PC-9 (cell line): ENCODE measurements at regions not wholly inside any gene's neighbourhood (a gene's known extent, or its start where the extent isn't known, plus 50 kb on each side); places are given as distances from the start of the nearest gene placed in this dataset.

Experiments
- BruUV-seq: library from RNA; stranded (reverse); fragments of 400-500 nt; replicated peaks from 2 replicates; lab custom pipeline; 2021; lab: Mats Ljungman, UMichigan
- CTCF ChIA-PET: fragments of 300-600 bp; sonication (Branson Sonifier 250); formaldehyde crosslinking; loops from one replicate; lab custom pipeline; 2022; ENCODE audit warnings: antibody characterized with exemption; lab: Charles Lee
- POLR2A ChIA-PET: fragments of 300-600 bp; sonication (Branson Sonifier 250); formaldehyde crosslinking; loops from one replicate; lab custom pipeline; 2022; ENCODE audit warnings: antibody characterized with exemption; ENCODE audit not compliant: unreplicated experiment; lab: Charles Lee
- DNase-seq, 2 experiments: peaks; one replicate each; pipeline versions ENCODE4 v3.0.0 to v3.0.0-alpha.2; 2015 to 2022; ENCODE audit warnings: mixed read lengths in 1 of 2
- H2AFZ ChIP-seq: fragments of 200-600 bp; sonication (generic); 2 replicates; pipeline ENCODE4 v1.8.1; 2017; ENCODE audit warnings: antibody characterized with exemption
- H3F3A ChIP-seq: fragments of 200-600 bp; sonication (generic); 2 replicates; pipeline ENCODE4 v1.8.1; 2017; ENCODE audit warnings: antibody characterized with exemption, mild to moderate bottlenecking, low read depth; ENCODE audit not compliant: insufficient read depth
- H3K27ac ChIP-seq: fragments of 200-600 bp; sonication (generic); 2 replicates; pipeline ENCODE4 v1.6.1; 2016; ENCODE audit warnings: mixed run types
- H3K27me3 ChIP-seq: fragments of 200-600 bp; sonication (generic); 2 replicates; pipeline ENCODE4 v1.6.1; 2016; ENCODE audit warnings: low read depth, mixed run types; ENCODE audit not compliant: insufficient read depth
- H3K36me3 ChIP-seq: fragments of 200-600 bp; sonication (generic); 2 replicates; pipeline ENCODE4 v1.6.1; 2016; ENCODE audit warnings: low read depth, mixed run types
- H3K4me1 ChIP-seq: fragments of 200-600 bp; sonication (generic); replicated peaks from 2 replicates; pipeline ENCODE4 v1.6.1; 2016; ENCODE audit warnings: mixed run types; ENCODE audit not compliant: insufficient read depth
- H3K4me2 ChIP-seq: fragments of 200-600 bp; sonication (generic); 2 replicates; pipeline ENCODE4 v1.6.1; 2017; ENCODE audit warnings: mixed run types
- H3K4me3 ChIP-seq: fragments of 200-600 bp; sonication (generic); 2 replicates; pipeline ENCODE4 v1.6.1; 2016; ENCODE audit warnings: mixed run types
- H3K79me2 ChIP-seq: fragments of 200-600 bp; sonication (generic); 2 replicates; pipeline ENCODE4 v1.6.1; 2017; ENCODE audit warnings: low read depth, mixed run types
- H3K9me2 ChIP-seq: fragments of 200-600 bp; sonication (generic); 2 replicates; pipeline ENCODE4 v1.8.1; 2017; ENCODE audit warnings: mild to moderate bottlenecking; ENCODE audit not compliant: insufficient read depth
- H3K9me3 ChIP-seq: fragments of 200-600 bp; sonication (generic); 2 replicates; pipeline ENCODE4 v1.8.1; 2016; ENCODE audit warnings: low read depth; ENCODE audit not compliant: insufficient read depth
- H4K20me1 ChIP-seq: fragments of 200-600 bp; sonication (generic); 2 replicates; pipeline ENCODE4 v1.8.1; 2017; ENCODE audit not compliant: insufficient read depth
- CTCF ChIP-seq: fragments of 200-600 bp; sonication (generic); conservative IDR thresholded peaks from 2 replicates; pipeline ENCODE4 v1.6.1; 2017; ENCODE audit warnings: mixed run types, antibody characterized with exemption, mild to moderate bottlenecking, moderate library complexity
- EZH2 ChIP-seq: fragments of 200-600 bp; sonication (generic); IDR thresholded peaks from 2 replicates; pipeline ENCODE4 v1.8.0; 2017; ENCODE audit warnings: antibody characterized with exemption, low read depth
- intact Hi-C: fragments of 100-400 bp; cut with micrococcal nuclease; formaldehyde crosslinking; loops from one replicate; pipeline ENCODE4 v1.10.0; 2022; ENCODE audit not compliant: unreplicated experiment

- Histone ChIP-seq H3K4me2 (no peak overlapping the region), H3K9me2 (no peaks in the 10 kb centered on the region), H3K79me2 (no peaks in the 10 kb centered on the region), H3K4me1 (peaks cover 24% of the 10 kb centered on the region), H3K27me3 (no peaks in the 10 kb centered on the region), H4K20me1 (no peaks in the 10 kb centered on the region), H3K4me3 (no peak overlapping the region), H3K9me3 (peaks cover 9% of the 10 kb centered on the region; the same call in 1 of the 2 replicates), H3F3A (peaks cover 5% of the 10 kb centered on the region; the same call in 1 of the 2 replicates), H3K27ac (no peak overlapping the region), H3K36me3 (no peaks in the 10 kb centered on the region), H2AFZ (no peak overlapping the region)
- ChIA-PET CTCF (no interaction called here), POLR2A (no interaction called here)
- intact Hi-C loops = no loop called here
- BruUV-seq = no TSS peak
- no peak for TF ChIP-seq EZH2
- no peak for TF ChIP-seq CTCF
- no peak for DNase-seq
Measured at GRCh38 chr12:105865886-105866285, 272.9 kb downstream of the NUAK1 start.

GRCh38 chr12:105874121-105874520, 264.6 kb downstream of the NUAK1 start:
- no peaks in the 10 kb centered on the region for H3K36me3 ChIP-seq
- ChIA-PET POLR2A (no interaction called here), CTCF (no interaction called here)
- H3F3A ChIP-seq = no peaks in the 10 kb centered on the region
- H3K79me2 ChIP-seq = no peaks in the 10 kb centered on the region
- no peak overlapping the region for H3K4me2 ChIP-seq
- no peak overlapping the region for H3K4me3 ChIP-seq
- H2AFZ ChIP-seq = no peak overlapping the region
- intact Hi-C loops = no loop called here
- H3K9me3 ChIP-seq = no peaks in the 10 kb centered on the region
- no peak for DNase-seq
- no peaks in the 10 kb centered on the region for H3K9me2 ChIP-seq
- H3K27ac ChIP-seq = no peak overlapping the region
- no peaks in the 10 kb centered on the region for H4K20me1 ChIP-seq
- H3K4me1 ChIP-seq = no peaks in the 10 kb centered on the region
- TF ChIP-seq CTCF (no peak), EZH2 (no peak)
- BruUV-seq = no TSS peak
- H3K27me3 ChIP-seq = no peaks in the 10 kb centered on the region

- no peaks in the 10 kb centered on the region for H3K27me3 ChIP-seq
- H3K4me1 ChIP-seq = no peaks in the 10 kb centered on the region
- ChIA-PET CTCF (no interaction called here), POLR2A (no interaction called here)
- no peak for TF ChIP-seq CTCF
- no peak for TF ChIP-seq EZH2
- intact Hi-C loops = no loop called here
- H3K27ac ChIP-seq = no peak overlapping the region
- H3K36me3 ChIP-seq = no peaks in the 10 kb centered on the region
- no peak overlapping the region for H3K4me2 ChIP-seq
- no peak overlapping the region for H3K4me3 ChIP-seq
- H3K79me2 ChIP-seq = no peaks in the 10 kb centered on the region
- no peak for DNase-seq
- H3K9me2 ChIP-seq = no peaks in the 10 kb centered on the region
- no peaks in the 10 kb centered on the region for H3K9me3 ChIP-seq
- H2AFZ ChIP-seq = no peak overlapping the region
- no peaks in the 10 kb centered on the region for H3F3A ChIP-seq
- H4K20me1 ChIP-seq = no peaks in the 10 kb centered on the region
- no TSS peak for BruUV-seq
Measured at GRCh38 chr12:105876396-105876927, 262.3 kb downstream of the NUAK1 start.
